K562 (cell line): ENCODE measurements at regions not wholly inside any gene's neighbourhood (a gene's known extent, or its start where the extent isn't known, plus 50 kb on each side); places are given as distances from the start of the nearest gene placed in this dataset.

Experiments
- ATAC-seq: fragments of 200-7000 bp; cut with Tn5 transposase; 3 replicates; pipeline ENCODE4 v1.9.1; 2020; ENCODE audit warnings: moderate library complexity
- BruUV-seq: library from RNA; stranded (reverse); fragments of 400-500 nt; replicated peaks from 2 replicates; lab custom pipeline; 2021; lab: Mats Ljungman, UMichigan
- CTCF ChIA-PET: fragments of 300-600 bp; formaldehyde crosslinking; extraction: SDS; loops from one replicate; lab custom pipeline; 2021; ENCODE audit warnings: low intra/inter-chr PET ratio; lab: Yijun Ruan, JAX
- POLR2A ChIA-PET: fragments of 300-600, 350-650 bp; sonication (Branson Sonifier 250); formaldehyde crosslinking; extraction: SDS; loops from one replicate; lab custom pipeline; 2021; ENCODE audit warnings: antibody characterized with exemption, inconsistent platforms; lab: Yijun Ruan, JAX
- DNase-seq, 4 experiments: peaks; one replicate each; pipeline versions ENCODE4 v3.0.0 to v3.0.0-alpha.2; 2011 to 2018; ENCODE audit warnings: low spot score in 3 of 4, mixed read lengths in 3 of 4; ENCODE audit errors: extremely low read depth in 1 of 4
- FAIRE-seq: peaks from 2 replicates; lab custom pipeline; 2011; peaks lifted over from hg19 to GRCh38; lab: Jason Lieb, UNC
- H2AFZ ChIP-seq: 2 replicates; pipeline ENCODE4 v1.6.0; 2011; ENCODE audit warnings: low read depth, low read length, control low read depth, inconsistent platforms
- H3K27ac ChIP-seq: fragments of 200-600 bp; 3 replicates; pipeline ENCODE4 v1.8.0; 2011; ENCODE audit warnings: low read depth, mild to moderate bottlenecking, control low read depth, inconsistent platforms, low read length, moderate library complexity, mixed read lengths; ENCODE audit errors: extremely low read depth
- H3K27me3 ChIP-seq, 2 experiments: fragments of 300-600 bp in 1 of 2; 2 replicates in 1 of 2; 3 replicates in 1 of 2; pipeline versions ENCODE4 v1.6.0 to v1.8.0; 2011; ENCODE audit warnings: inconsistent platforms in 2 of 2, low read length in 2 of 2, mild to moderate bottlenecking in 1 of 2, mixed read lengths in 1 of 2, moderate library complexity in 1 of 2; ENCODE audit not compliant: control insufficient read depth in 2 of 2, insufficient read depth in 2 of 2
- H3K36me3 ChIP-seq: fragments of 300-600 bp; 3 replicates; pipeline ENCODE4 v1.8.0; 2011; ENCODE audit warnings: mild to moderate bottlenecking, low read length, inconsistent platforms; ENCODE audit not compliant: control insufficient read depth, insufficient read depth
- H3K4me1 ChIP-seq, 2 experiments: fragments of 200-600 bp in 1 of 2; replicated peaks in 1 of 2; 2 replicates in 1 of 2; 3 replicates in 1 of 2; pipeline versions ENCODE4 v1.5.1 to v1.8.0; 2011; ENCODE audit warnings: inconsistent platforms in 2 of 2, low read length in 2 of 2, mild to moderate bottlenecking in 1 of 2, mixed read lengths in 1 of 2, moderate library complexity in 1 of 2; ENCODE audit not compliant: control insufficient read depth in 2 of 2, insufficient read depth in 2 of 2
- H3K4me2 ChIP-seq: 2 replicates; pipeline ENCODE4 v1.6.1; 2011; ENCODE audit warnings: low read length, control low read depth, inconsistent platforms, mixed read lengths; ENCODE audit not compliant: insufficient read depth
- H3K4me3 ChIP-seq: fragments of 200-600 bp; sonication (generic), shearing (Covaris generic); 2 replicates; pipeline ENCODE4 v1.5.1; 2016; ENCODE audit warnings: control low read depth, inconsistent platforms
- H3K79me2 ChIP-seq: fragments of 200-600 bp; 3 replicates; pipeline ENCODE4 v1.8.0; 2011; ENCODE audit warnings: low read length, inconsistent platforms; ENCODE audit not compliant: control insufficient read depth, insufficient read depth
- H3K9ac ChIP-seq, 2 experiments: 2 replicates each; pipeline versions ENCODE4 v1.6.0 to v1.6.1; 2011; ENCODE audit warnings: low read depth in 2 of 2, low read length in 2 of 2, control low read depth in 1 of 2, inconsistent platforms in 1 of 2, mild to moderate bottlenecking in 1 of 2, mixed read lengths in 1 of 2; ENCODE audit not compliant: insufficient read depth in 1 of 2
- H3K9me1 ChIP-seq: one replicate; pipeline ENCODE4 v1.6.0; 2011; ENCODE audit warnings: inconsistent platforms, mild to moderate bottlenecking, low read length, moderate library complexity; ENCODE audit not compliant: control insufficient read depth, insufficient read depth
- H3K9me3 ChIP-seq: replicated peaks from 2 replicates; pipeline ENCODE4 v1.5.1; 2011; ENCODE audit warnings: low read depth, low read length, inconsistent platforms; ENCODE audit not compliant: control insufficient read depth, insufficient read depth
- H4K20me1 ChIP-seq: replicated peaks from 2 replicates; pipeline ENCODE4 v1.6.1; 2011; ENCODE audit warnings: low read length, inconsistent platforms, mixed read lengths; ENCODE audit not compliant: control insufficient read depth, insufficient read depth
- ETV5 ChIP-seq: sonication (generic); formaldehyde crosslinking; IDR thresholded peaks from 2 replicates; pipeline ENCODE4 v1.4.0; 2020; ENCODE audit warnings: low read depth, mild to moderate bottlenecking, missing genetic modification reagents
- GTF2B ChIP-seq: IDR thresholded peaks from 2 replicates; pipeline ENCODE4 v1.6.1; 2011; ENCODE audit not compliant: insufficient read length; ENCODE audit errors: extremely low read depth
- POLR2AphosphoS2 ChIP-seq: IDR thresholded peaks from 2 replicates; pipeline ENCODE4 v1.6.1; 2012; ENCODE audit warnings: low read length, improper control_type of control experiment
- TFE3 ChIP-seq: fragments of 450-650 bp; formaldehyde crosslinking; IDR thresholded peaks from 2 replicates; pipeline ENCODE4 v1.4.0; 2020; ENCODE audit warnings: mild to moderate bottlenecking, mixed read lengths
- WGBS: fragments of 100-300 bp; shearing (Covaris generic); methylation state at CpG from one replicate; pipeline ENCODE4 v1.1.6; 2016; ENCODE audit warnings: low coverage, mixed read lengths; ENCODE audit not compliant: insufficient coverage; ENCODE audit errors: missing lambda C conversion rate; 5-methylcytosine and 5-hydroxymethylcytosine counted together
- in situ Hi-C: fragments of 300-500 bp; cut with MboI; formaldehyde crosslinking; loops from 4 replicates; pipeline ENCODE4 v1.15.0; 2018; ENCODE audit warnings: inconsistent platforms, mixed read lengths
- intact Hi-C: fragments of 100-400 bp; cut with micrococcal nuclease; formaldehyde crosslinking; loops from 2 replicates; pipeline ENCODE4 v1.14.2; 2022
- TF ChIP-seq, protein P1 (sequence below): fragments of 450-650 bp; formaldehyde crosslinking; IDR thresholded peaks from 2 replicates; pipeline ENCODE4 v1.4.0; 2020; ENCODE audit warnings: mild to moderate bottlenecking, moderate library complexity
- TF ChIP-seq, protein P2 (sequence below): sonication (generic); formaldehyde crosslinking; IDR thresholded peaks from 2 replicates; pipeline ENCODE4 v1.8.0; 2022; ENCODE audit warnings: missing genetic modification reagents, mild to moderate bottlenecking, borderline replicate concordance

- no peak overlapping the region for H2AFZ ChIP-seq
- H3K4me1 ChIP-seq, result no peaks in the 10 kb centered on the region
- WGBS, result 4% methylated on average over 3 of the region's 4 CpGs
- no peak overlapping the region for H3K9ac ChIP-seq
- TF ChIP-seq TFE3 (CRISPR knock-in tag) (no peak), GTF2B (no peak), ETV5 (CRISPR knock-in tag) (no peak), POLR2AphosphoS2 (no peak)
- TF ChIP-seq, protein P1, sequence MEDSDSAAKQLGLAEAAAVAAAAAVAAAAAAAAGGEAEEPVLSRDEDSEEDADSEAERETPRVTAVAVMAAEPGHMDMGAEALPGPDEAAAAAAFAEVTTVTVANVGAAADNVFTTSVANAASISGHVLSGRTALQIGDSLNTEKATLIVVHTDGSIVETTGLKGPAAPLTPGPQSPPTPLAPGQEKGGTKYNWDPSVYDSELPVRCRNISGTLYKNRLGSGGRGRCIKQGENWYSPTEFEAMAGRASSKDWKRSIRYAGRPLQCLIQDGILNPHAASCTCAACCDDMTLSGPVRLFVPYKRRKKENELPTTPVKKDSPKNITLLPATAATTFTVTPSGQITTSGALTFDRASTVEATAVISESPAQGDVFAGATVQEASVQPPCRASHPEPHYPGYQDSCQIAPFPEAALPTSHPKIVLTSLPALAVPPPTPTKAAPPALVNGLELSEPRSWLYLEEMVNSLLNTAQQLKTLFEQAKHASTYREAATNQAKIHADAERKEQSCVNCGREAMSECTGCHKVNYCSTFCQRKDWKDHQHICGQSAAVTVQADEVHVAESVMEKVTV, result no peak
- TF ChIP-seq, protein P2, sequence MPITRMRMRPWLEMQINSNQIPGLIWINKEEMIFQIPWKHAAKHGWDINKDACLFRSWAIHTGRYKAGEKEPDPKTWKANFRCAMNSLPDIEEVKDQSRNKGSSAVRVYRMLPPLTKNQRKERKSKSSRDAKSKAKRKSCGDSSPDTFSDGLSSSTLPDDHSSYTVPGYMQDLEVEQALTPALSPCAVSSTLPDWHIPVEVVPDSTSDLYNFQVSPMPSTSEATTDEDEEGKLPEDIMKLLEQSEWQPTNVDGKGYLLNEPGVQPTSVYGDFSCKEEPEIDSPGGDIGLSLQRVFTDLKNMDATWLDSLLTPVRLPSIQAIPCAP (CRISPR knock-in tag), result no peak
- TF ChIP-seq, all 486 proteins: peak for 0
- ChIA-PET POLR2A (no interaction called here), CTCF (no interaction called here)
- in situ Hi-C loops (no loop called here), intact Hi-C loops (no loop called here)
- FAIRE-seq, result no peak
- Histone ChIP-seq H3K9me1 (no peaks in the 10 kb centered on the region), H3K27me3 (no peaks in the 10 kb centered on the region), H3K4me2 (no peak overlapping the region), H3K9me3 (no peaks in the 10 kb centered on the region; the same call in 1 of the 2 replicates), H3K36me3 (no peaks in the 10 kb centered on the region), H3K27ac (no peak overlapping the region), H3K79me2 (no peaks in the 10 kb centered on the region), H4K20me1 (no peaks in the 10 kb centered on the region), H3K4me3 (no peak overlapping the region)
- no TSS peak for BruUV-seq
- ATAC-seq, result no peak
- DNase-seq, result no peak
Observed at GRCh38 chr18:66838340-66838987, 234.6 kb upstream of the CDH19 start.
